NOMO-1 (cell line): ENCODE measurements at regions not wholly inside any gene's neighbourhood (a gene's known extent, or its start where the extent isn't known, plus 50 kb on each side); places are given as distances from the start of the nearest gene placed in this dataset.

ENCODE experiments used
- DNase-seq, 2 experiments: peaks; one replicate each; lab custom pipeline; 2025; ENCODE audit not compliant: unreplicated experiment in 2 of 2; lab: John Stamatoyannopoulos, UW

GRCh38 chr2:120893811-120894584, 158.3 kb downstream of the GLI2 start:
- no peak for DNase-seq

- DNase-seq = no peak
Observed at GRCh38 chr2:120894966-120895365, 159.3 kb downstream of the GLI2 start.

GRCh38 chr2:120896126-120896525, 160.5 kb downstream of the GLI2 start:
- no peak for DNase-seq

- no peak for DNase-seq
Observed at GRCh38 chr2:120896901-120897300, 161.2 kb downstream of the GLI2 start.

GRCh38 chr2:120897399-120897798, 161.7 kb downstream of the GLI2 start:
- DNase-seq = no peak

GRCh38 chr2:120898496-120898895, 162.8 kb downstream of the GLI2 start:
- no peak for DNase-seq

- no peak for DNase-seq
Observed at GRCh38 chr2:120898961-120899750, 163.5 kb downstream of the GLI2 start.

- no peak for DNase-seq
Observed at GRCh38 chr2:120899771-120900170, 164.1 kb downstream of the GLI2 start.

- DNase-seq = no peak
Observed at GRCh38 chr2:120901201-120901600, 165.5 kb downstream of the GLI2 start.

- peak in 1 of 2 experiments; percentile 7 for DNase-seq
Observed at GRCh38 chr2:120902592-120902991, 166.9 kb downstream of the GLI2 start.

- no peak for DNase-seq
Observed at GRCh38 chr2:120904379-120904778, 168.7 kb downstream of the GLI2 start.

GRCh38 chr2:120904830-120905234, 169.2 kb downstream of the GLI2 start:
- no peak for DNase-seq

- DNase-seq = no peak
Observed at GRCh38 chr2:120905298-120905697, 169.6 kb downstream of the GLI2 start.

- DNase-seq = no peak
Observed at GRCh38 chr2:120905824-120906571, 170.3 kb downstream of the GLI2 start.

GRCh38 chr2:120906914-120907313, 171.2 kb downstream of the GLI2 start:
- DNase-seq = no peak

- no peak for DNase-seq
Observed at GRCh38 chr2:120907822-120908221, 172.2 kb downstream of the GLI2 start.

- no peak for DNase-seq
Observed at GRCh38 chr2:120908314-120908975, 172.8 kb downstream of the GLI2 start.

- no peak for DNase-seq
Observed at GRCh38 chr2:120909102-120909501, 173.4 kb downstream of the GLI2 start.

GRCh38 chr2:120910164-120910563, 174.5 kb downstream of the GLI2 start:
- no peak for DNase-seq

GRCh38 chr2:120910956-120911951, 175.6 kb downstream of the GLI2 start:
- no peak for DNase-seq
